Heart left ventricle (tissue), 13 donors: ENCODE measurements at regions not wholly inside any gene's neighbourhood (a gene's known extent, or its start where the extent isn't known, plus 50 kb on each side); places are given as distances from the start of the nearest gene placed in this dataset.

Experiments
- POLR2A ChIP-seq, 2 donors: fragments of 450-650 bp; IDR thresholded peaks; one replicate each; pipeline ENCODE4 v1.6.1; 2017; ENCODE audit warnings: antibody characterized with exemption in 2 of 2, mild to moderate bottlenecking in 2 of 2, moderate library complexity in 2 of 2
- TF ChIP-seq, protein P1 (sequence below), 12 donors: fragments of 200-600 bp; sonication (generic) in 4 of 12; IDR thresholded peaks; one replicate each; pipeline versions ENCODE4 v1.5.0 to v1.8.0; 2018 to 2022; ENCODE audit warnings: antibody characterized with exemption in 12 of 12, mild to moderate bottlenecking in 5 of 12
- donor health status: ischemic (EF 13 %, LVEDD 7.1; RV severe dilation, severe dysfunction).
- donor health status: DM: no; HTN: yes; CAD: no.
- donor health status: DM: no; HTN: no; CAD: no.
- donor health status: ischemic (EF 25% LVEDD 6.9; RV normal size, moderate dysfunction).
- donor health status: ischemic (EF 25% LVEDD 5.7; RV mildly dilated, moderate dysfunction).
- donor health status: ischemic (EF 35%, LVEDD 5.7; RV mildly dilated, moderate dysfunction).
- donor health status: nonischemic (EF 11% LVEDD 7.7; RV severe dilation, severe dysfunction).
- donor health status: DM: yes; HTN: yes; CAD: no.
- donor health status: PGD.
- donor health status: ischemic (EF 29% LVEDD 5.4; RV normal size, mild dysfunction).
- donor health status: nonischemic (EF 23%, LVEDD 6.1; RV moderate dilation, normal function).

- TF ChIP-seq, protein P1, sequence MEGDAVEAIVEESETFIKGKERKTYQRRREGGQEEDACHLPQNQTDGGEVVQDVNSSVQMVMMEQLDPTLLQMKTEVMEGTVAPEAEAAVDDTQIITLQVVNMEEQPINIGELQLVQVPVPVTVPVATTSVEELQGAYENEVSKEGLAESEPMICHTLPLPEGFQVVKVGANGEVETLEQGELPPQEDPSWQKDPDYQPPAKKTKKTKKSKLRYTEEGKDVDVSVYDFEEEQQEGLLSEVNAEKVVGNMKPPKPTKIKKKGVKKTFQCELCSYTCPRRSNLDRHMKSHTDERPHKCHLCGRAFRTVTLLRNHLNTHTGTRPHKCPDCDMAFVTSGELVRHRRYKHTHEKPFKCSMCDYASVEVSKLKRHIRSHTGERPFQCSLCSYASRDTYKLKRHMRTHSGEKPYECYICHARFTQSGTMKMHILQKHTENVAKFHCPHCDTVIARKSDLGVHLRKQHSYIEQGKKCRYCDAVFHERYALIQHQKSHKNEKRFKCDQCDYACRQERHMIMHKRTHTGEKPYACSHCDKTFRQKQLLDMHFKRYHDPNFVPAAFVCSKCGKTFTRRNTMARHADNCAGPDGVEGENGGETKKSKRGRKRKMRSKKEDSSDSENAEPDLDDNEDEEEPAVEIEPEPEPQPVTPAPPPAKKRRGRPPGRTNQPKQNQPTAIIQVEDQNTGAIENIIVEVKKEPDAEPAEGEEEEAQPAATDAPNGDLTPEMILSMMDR (IDR thresholded peaks at IDR 0.05): no peak
- no peak for TF ChIP-seq POLR2A (IDR thresholded peaks at IDR 0.05)
These were observed 52.3 kb upstream of the MTAP start for GRCh38 chr9:21750021-21750735.
